Psoas muscle (tissue), 7 donors: ENCODE measurements at regions not wholly inside any gene's neighbourhood (a gene's known extent, or its start where the extent isn't known, plus 50 kb on each side); places are given as distances from the start of the nearest gene placed in this dataset.

ENCODE experiments used
- ATAC-seq, 4 donors: fragments of 200-7000 bp; cut with Tn5 transposase; one replicate each; pipeline ENCODE4 v1.9.1; 2020; ENCODE audit warnings: moderate library complexity in 3 of 4, mild to moderate bottlenecking in 2 of 4
- DNase-seq, 2 donors: peaks; one replicate each; pipeline ENCODE4 v3.0.0-alpha.2; 2020
- H3K27ac ChIP-seq: fragments of 200-600 bp; one replicate; pipeline ENCODE4 v1.8.0; 2022
- H3K27me3 ChIP-seq, 3 donors: fragments of 200-600 bp in 1 of 3; one replicate each; pipeline versions ENCODE4 v1.6.1 to v1.8.0; 2013 to 2022; ENCODE audit warnings: low read length in 2 of 3, mild to moderate bottlenecking in 2 of 3, moderate library complexity in 1 of 3; ENCODE audit not compliant: insufficient read depth in 3 of 3
- H3K36me3 ChIP-seq, 2 donors: fragments of 200-600 bp in 1 of 2; one replicate each; pipeline versions ENCODE4 v1.6.1 to v1.8.0; 2013 to 2022; ENCODE audit warnings: low read depth in 1 of 2, mild to moderate bottlenecking in 1 of 2, moderate library complexity in 1 of 2; ENCODE audit not compliant: insufficient read depth in 1 of 2
- H3K4me1 ChIP-seq: fragments of 200-600 bp; one replicate; pipeline ENCODE4 v1.8.0; 2022
- H3K4me3 ChIP-seq: fragments of 200-600 bp; one replicate; pipeline ENCODE4 v1.8.0; 2022; ENCODE audit warnings: mild to moderate bottlenecking
- H3K9me3 ChIP-seq: fragments of 200-600 bp; one replicate; pipeline ENCODE4 v1.8.0; 2022
- WGBS, 3 donors: extraction: QIAGEN DNeasy Blood & Tissue Kit; methylation state at CpG; one replicate each; pipeline versions ENCODE4 v1.1.6 to v1.1.7; 2013; 5-methylcytosine and 5-hydroxymethylcytosine counted together
- intact Hi-C, 2 donors: fragments of 100-400 bp; cut with DNase I; formaldehyde crosslinking; loops; one replicate each; pipeline versions ENCODE4 v1.11.0 to v1.14.2; 2022
- TF ChIP-seq, protein P1 (sequence below): fragments of 200-600 bp; IDR thresholded peaks from one replicate; pipeline ENCODE4 v1.8.0; 2022; ENCODE audit warnings: antibody characterized with exemption
- donor health status: healthy with polysubstance abuse.
- donor health status: DM: no; HTN: no; CAD: no; lungs with moderate emphysema.
- donor health status: Bipolar disorder and iron deficiency.
- donor health status: healthy.
- donor health status: DM: yes; HTN: yes; CAD: no.
- donor health status: DM: no; HTN: no; CAD: no.
- donor health status: DM: yes; HTN: yes; CAD: no.

DNA sequence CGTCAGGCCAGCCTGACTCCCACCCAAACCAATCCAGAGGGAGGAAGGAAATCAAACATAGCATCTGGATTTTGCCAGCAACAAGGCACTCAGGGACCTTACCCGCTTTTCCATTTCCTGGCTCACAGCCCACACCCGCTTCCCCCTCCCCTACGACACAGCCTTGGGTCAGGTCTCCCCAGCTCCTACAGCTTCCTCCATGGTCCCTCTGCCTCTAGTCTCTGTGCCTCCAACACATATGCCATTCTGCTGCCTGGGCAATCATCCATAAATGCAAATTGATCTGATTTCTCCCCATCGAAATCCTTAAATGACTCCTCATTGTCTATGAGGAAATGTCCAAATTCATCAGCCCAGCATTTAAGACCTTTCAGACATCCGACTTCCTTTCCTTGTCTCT is 53.2 kb upstream of the CUX1 start:
- WGBS, 3 donors = 35 to 38% (median 35%) methylated on average over 5 to 6 of the region's 6 CpGs

DNA sequence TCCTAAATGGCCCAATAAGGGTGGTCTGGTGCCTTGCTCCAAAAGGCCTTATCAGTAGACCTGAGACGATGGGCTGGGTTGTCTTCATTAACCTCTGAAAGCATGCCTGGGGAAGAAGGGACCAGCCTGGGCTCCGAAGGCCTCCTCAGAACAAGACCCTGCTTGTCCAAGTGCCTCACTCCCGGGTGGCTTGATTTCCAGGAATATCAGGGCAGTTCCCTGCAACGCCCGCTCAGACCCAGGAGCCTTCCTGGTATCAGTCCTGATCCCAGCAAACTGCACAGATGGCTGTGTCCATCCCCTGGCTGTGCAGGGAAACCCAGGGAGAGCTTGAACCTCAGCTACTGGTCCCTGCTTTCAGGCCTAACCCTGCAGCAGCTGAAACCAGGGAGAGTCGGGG is 49.9 kb upstream of the CUX1 start:
- 79 to 85% (median 80%) methylated on average over 6 of the region's 6 CpGs for WGBS, 3 donors
- Histone ChIP-seq H3K27me3 (no peaks in the 10 kb centered on the region), H3K9me3 (no peaks in the 10 kb centered on the region), H3K4me1 (no peaks in the 10 kb centered on the region), H3K4me3 (no peak overlapping the region), H3K27ac (no peak overlapping the region), H3K36me3 (no peaks in the 10 kb centered on the region)
- no peak for DNase-seq
- intact Hi-C loops = no loop called here
- TF ChIP-seq, protein P1, sequence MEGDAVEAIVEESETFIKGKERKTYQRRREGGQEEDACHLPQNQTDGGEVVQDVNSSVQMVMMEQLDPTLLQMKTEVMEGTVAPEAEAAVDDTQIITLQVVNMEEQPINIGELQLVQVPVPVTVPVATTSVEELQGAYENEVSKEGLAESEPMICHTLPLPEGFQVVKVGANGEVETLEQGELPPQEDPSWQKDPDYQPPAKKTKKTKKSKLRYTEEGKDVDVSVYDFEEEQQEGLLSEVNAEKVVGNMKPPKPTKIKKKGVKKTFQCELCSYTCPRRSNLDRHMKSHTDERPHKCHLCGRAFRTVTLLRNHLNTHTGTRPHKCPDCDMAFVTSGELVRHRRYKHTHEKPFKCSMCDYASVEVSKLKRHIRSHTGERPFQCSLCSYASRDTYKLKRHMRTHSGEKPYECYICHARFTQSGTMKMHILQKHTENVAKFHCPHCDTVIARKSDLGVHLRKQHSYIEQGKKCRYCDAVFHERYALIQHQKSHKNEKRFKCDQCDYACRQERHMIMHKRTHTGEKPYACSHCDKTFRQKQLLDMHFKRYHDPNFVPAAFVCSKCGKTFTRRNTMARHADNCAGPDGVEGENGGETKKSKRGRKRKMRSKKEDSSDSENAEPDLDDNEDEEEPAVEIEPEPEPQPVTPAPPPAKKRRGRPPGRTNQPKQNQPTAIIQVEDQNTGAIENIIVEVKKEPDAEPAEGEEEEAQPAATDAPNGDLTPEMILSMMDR = no peak
- ATAC-seq = no peak

More for the DNA sequence above, 53.2 kb upstream of the CUX1 start:
- no peak for DNase-seq
- TF ChIP-seq, protein P1 = no peak
- no peak overlapping the region for H3K4me3 ChIP-seq
- H3K27me3 ChIP-seq = no peaks in the 10 kb centered on the region
- H3K4me1 ChIP-seq = no peaks in the 10 kb centered on the region
- intact Hi-C loops = no loop called here
- no peak overlapping the region for H3K27ac ChIP-seq
- H3K9me3 ChIP-seq = no peaks in the 10 kb centered on the region
- ATAC-seq = no peak
- no peaks in the 10 kb centered on the region for H3K36me3 ChIP-seq
